ENCODE measurements at regions not wholly inside any gene's neighbourhood (a gene's known extent, or its start where the extent isn't known, plus 50 kb on each side); places are given as distances from the start of the nearest gene placed in this dataset.

- DNase-seq (ENCODE audit: low spot score), result no peak
Measured at GRCh38 chr14:101120641-101121507, 217.4 kb upstream of the RTL1 start.

DNA sequence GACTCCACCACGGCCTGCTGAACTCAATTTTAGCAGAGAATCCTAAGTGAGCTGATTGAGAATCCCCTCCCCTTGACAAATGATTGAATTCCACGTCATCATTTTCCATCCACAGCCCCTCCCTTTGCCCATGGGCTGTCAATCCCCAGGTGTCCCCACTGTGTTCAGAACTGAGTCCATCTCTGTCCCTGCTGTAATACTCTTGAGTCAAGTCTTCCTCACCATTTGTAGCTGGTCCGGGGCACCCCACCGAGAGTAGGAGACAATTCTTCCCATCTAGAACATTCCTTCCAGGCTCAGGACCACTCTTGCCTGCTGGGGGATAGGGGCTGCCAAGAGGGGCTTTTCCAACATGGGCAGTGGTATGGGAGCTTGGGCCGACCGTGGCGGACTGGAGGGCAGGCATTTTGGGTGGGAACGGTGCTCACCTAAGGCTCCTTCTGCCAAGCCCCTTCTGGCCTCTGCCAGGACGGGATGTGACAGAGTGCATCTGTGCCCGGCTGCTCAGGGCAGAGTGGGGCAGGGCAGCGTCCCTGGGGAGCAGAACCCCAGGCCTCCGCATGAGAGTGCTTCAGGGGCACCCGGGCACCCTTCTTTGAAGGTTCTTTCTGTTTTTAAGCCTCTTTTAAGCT, 218.1 kb upstream of the RTL1 start:
- no peak for DNase-seq (ENCODE audit: low spot score)

GRCh38 chr14:101122237-101123141, 219.0 kb upstream of the RTL1 start:
- no peak for DNase-seq (ENCODE audit: low spot score)

DNA sequence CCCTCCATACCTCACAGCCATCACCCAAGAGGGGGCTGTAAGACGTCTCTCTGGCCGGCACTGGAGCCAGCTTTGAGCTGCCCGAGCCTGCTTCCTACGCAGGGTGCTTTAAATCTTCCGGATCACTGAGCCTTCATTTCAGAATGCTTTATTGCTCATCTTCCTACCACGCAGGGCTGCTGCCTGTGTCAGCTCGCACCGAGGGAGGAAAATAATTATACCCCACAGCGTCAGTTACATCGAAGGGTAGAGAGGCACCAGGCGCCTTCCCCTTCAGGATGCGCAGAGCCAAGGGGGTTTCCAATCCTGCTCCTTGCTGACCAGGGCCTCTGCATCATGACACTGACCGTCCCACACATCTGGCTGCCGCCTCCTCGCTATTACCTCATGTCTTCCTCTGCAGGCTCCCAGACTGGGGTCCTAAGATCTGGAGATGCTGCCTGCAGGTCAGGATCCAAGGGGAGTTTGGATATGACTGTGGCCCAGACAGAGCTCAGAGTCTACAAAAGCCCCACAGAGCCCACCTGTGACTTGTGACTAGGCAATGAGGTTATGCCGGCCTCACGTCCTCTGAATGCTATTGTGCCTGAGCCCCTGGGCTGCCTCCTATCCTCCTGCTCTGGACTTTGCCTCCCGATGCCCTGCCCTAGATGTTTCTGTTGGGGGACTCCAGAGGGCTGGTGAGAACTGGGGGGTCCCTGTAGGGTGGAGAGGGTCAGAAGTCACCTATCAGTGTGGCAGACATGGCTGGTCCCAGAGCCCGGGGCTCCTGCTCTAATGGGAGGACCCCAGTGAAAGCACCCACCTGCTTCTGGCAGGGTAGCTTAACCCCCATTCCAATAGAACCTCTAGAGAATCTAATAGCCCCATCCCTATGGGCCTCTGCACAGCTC, 220.3 kb upstream of the RTL1 start:
- no peak for DNase-seq (ENCODE audit: low spot score)

DNA sequence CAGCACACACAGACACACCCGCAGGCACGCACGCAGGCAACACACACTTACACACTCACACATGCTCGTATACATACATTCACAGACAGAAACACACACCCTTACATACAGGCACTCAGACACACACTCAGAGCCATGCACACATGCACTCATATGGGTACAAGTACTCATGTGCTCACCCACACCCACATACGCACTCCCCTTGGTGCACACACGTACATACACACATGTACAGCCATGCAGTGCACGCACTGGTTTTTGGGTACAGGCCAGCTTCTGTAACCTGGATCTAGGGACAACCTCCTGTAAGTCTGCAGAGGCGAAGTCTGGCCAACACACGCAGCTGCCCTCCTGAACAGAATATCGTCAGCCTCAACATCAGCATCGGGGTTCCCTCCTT, 221.3 kb upstream of the RTL1 start:
- DNase-seq (ENCODE audit: low spot score), result no peak

- no peak for DNase-seq (ENCODE audit: low spot score)
Measured at GRCh38 chr14:101125313-101125712, 221.8 kb upstream of the RTL1 start.

DNA sequence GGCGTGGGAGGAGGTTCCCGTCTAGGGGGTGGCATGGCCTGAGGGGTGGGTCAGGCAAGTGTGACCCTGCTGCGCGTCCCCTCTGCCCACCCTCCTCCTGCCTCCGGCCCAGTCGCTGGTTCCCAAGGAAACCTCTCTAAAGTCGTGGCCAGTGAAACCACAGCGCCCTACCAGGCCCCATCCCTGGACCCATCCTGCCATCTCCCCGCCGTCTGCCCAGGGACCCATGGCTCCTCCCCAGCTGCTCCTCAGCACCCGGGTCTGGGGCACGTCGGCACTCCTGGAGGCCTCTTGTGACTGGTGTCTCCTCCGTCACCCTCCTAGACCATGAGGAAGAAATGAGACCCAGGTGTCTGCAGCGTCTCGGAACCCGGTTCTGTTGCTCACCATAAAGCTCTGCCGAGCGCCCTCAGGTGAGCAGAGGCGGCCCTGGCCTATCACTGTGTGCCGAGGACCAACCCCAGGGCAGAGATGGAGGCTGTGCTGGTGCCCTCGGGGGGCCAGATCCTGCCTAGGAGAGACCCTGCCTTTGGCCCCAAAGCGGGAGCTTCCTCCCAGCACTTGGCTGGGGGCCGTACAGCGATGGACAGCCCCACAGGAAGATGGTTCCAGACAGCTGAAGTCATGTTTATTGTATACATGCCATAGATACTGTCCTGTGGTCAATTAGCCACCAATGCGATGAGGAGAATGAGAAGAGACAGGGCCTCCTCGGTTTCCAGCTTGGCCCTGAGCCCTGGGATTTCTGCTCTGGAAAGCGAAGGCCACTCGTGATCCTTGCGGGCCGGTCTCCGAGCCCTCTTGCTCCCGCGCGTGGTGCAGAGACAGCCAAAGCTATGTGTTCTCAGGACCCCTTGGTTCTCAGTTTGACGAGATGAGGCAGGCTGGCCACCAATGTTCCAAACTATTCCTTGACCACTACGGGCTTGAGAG, 222.5 kb upstream of the RTL1 start:
- DNase-seq (ENCODE audit: low spot score), result no peak

GRCh38 chr14:101126731-101127130, 223.2 kb upstream of the RTL1 start:
- DNase-seq (ENCODE audit: low spot score), result no peak

- DNase-seq (ENCODE audit: low spot score), result peak; percentile 92
Measured at GRCh38 chr14:101127224-101127623, 223.7 kb upstream of the RTL1 start.

GRCh38 chr14:101128478-101129321, 225.2 kb upstream of the RTL1 start:
- no peak for DNase-seq (ENCODE audit: low spot score)

GRCh38 chr14:101129521-101130167, 226.1 kb upstream of the RTL1 start:
- DNase-seq (ENCODE audit: low spot score), result no peak

- no peak for DNase-seq (ENCODE audit: low spot score)
Measured at GRCh38 chr14:101130861-101131260, 227.3 kb upstream of the RTL1 start.

DNA sequence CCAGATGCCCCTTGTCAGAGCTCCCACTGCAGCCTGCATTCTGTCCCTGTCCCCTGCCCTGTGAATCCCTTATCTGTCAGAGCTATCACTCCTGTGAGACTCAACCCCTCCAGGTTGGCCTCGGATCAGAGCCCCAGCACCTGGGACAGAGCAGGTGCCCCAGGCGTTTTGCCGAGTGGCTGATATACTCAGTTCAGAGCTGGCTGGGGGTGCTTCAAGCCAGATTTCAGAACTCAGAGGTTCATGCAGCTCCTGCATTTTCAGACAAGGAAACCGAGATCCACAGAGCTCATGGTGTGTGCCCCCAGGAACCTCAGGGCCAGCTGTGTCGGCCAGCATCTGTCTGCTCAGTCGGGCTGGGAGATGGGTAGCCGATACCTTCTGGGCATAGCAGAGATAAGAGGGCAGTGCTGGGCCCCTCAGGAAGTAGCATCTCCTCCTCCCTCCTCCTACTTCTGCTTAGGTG, 228.0 kb upstream of the RTL1 start:
- DNase-seq (ENCODE audit: low spot score), result no peak

DNA sequence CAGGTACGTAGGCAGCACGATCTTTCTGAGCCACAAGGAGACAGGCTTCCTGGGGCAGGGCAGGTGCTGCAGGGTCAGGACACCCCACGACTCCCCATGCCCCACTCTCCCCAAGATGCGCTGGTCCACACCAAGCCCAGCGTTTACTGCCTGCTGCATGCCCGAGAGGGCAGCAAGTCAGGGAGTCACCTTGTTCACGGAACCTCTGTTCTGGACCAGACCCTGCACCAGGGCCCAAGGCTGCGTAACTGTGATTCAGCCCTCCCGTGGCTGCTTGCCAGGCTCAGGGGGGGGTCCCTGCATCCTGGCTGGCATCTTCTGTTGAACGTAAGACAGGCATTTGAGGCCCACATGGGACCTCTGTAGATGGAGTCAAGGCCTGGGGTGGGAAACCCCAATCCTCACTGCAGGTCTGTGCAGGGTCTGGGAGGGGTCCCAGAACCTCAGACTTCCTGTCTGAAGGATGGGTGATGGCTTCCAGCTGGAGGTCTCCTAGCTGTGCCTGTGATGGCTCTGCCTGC, 228.6 kb upstream of the RTL1 start:
- no peak for DNase-seq (ENCODE audit: low spot score)

DNA sequence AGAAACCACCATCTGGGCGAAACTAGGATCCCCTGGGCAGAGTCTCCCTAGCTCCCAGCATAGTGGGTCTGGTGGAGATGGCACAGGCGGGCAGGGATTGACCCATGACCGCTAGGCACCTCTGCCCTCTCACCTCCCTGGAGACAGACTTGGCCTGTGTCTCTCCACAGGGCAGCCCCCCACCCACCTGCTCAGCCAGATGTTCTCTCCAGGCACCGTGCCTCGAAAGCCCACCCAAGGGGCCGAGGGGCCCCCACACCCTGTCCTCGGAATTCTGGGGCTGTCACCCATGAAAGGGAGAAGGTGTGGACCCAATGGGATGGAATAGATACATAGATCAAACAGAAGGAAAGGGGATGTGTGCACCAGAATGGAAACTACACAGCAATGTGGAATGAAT, 229.1 kb upstream of the RTL1 start:
- no peak for DNase-seq (ENCODE audit: low spot score)

GRCh38 chr14:101133068-101133467, 229.5 kb upstream of the RTL1 start:
- DNase-seq (ENCODE audit: low spot score), result no peak

GRCh38 chr14:101134161-101134631, 230.7 kb upstream of the RTL1 start:
- peak; percentile 61 for DNase-seq (ENCODE audit: low spot score)

DNA sequence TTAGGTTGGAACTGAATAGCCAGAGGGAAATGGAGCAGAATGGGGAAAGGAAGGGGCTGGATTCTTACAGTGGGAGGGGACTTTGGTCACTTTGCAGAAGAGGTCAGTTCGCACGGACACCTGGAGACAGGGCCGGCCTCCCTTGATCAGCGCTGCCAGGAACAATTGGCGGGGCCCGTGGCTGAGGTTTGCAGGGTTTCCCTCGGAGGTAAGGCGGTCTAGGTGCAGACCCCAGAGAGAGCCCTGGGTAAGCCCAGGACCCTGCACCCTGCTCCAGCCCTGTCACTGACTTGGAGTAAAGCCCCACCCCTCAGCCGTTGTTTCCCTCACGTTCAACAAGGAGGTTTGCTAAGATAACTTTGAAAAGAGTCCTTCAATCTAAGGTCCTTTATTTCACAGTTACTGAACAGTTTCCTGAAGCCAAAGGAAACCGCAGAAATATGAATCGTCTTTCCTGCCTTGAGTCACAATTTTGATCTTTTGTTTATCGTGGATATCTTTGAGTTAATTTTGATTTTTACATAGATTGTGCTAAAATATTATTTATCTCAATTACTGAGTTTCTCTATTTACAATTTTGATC, 231.4 kb upstream of the RTL1 start:
- DNase-seq (ENCODE audit: low spot score), result no peak
